ENCODE measurements at regions not wholly inside any gene's neighbourhood (a gene's known extent, or its start where the extent isn't known, plus 50 kb on each side); places are given as distances from the start of the nearest gene placed in this dataset.

DNA sequence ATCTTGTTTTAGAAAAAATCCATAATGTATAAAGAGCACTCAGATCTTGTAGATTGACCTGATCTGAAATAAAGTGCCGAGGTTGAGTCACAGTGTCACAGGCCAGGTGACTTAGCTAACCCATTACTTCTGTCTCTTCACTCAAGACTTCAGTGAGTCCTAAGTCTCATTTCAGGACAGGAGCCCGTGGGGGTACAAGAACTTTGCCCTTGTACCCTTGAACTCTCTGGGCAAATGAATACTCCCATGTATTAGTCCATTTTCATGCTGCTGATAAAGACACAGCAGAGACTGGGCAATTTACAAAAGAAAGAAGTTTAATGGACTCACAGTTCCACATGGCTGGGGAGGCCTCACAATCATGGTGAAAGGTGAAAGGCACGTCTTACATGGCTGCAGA lies 160.2 kb downstream of the ZPLD1 start:
- intact Hi-C loops (cut with DNase I) = no loop called here
- DNase-seq (ENCODE audit: low spot score) = no peak

DNA sequence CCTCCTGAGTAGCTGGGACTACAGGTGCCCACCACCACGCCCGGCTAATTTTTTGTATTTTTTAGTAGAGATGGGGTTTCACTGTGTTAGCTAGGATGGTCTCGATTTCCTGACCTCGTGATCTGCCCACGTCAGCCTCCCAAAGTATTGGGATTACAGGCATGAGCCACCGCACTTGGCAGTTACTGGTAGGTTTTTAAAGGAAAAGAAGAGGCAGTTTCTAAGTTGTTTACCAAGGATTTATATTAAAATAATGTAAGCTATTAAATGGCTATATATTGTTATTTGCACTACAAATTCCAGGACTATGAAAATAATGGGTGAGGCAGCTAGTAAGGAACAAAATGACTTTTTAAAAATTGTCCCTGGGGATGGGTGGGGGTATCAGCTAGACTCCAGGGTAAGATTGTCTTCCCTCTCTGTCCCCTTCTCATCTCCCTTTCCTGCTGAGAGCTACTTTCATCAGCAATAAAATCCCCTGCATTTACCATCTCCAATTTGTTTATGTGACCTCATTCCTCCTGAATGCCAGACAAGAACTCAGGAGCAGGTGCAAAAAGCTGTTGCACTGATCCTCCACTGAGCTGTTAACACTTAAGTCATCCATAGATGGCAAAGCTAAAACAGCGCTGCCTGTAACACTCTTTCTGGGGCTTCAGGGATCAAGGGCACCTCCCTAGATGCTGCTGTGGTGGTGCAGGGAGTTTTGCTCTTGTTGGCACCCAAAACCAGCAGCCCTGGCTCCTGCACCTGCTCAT lies 165.2 kb downstream of the ZPLD1 start:
- intact Hi-C loops (cut with DNase I) = no loop called here
- no peak for DNase-seq (ENCODE audit: low spot score)

DNA sequence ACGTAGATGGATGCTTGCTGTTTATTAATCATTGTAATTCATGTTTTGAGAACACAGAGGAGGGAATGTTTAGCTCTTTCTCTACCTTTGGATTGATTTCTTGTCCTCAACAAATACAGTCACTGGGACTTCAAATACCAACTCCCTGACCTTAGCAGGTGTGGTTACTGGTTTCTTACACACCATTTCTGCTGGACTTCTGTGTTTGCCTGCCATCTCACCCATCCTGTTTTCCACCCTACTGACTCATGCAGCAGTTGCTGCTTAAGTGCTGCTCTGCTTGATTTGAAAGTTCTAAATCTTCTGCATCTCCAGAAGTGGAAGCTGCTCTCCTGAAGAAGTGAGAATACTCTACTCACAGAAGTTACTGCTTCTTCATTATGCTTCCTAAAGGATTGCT lies 170.3 kb downstream of the ZPLD1 start:
- intact Hi-C loops (cut with DNase I) = no loop called here
- DNase-seq (ENCODE audit: low spot score) = no peak

DNA sequence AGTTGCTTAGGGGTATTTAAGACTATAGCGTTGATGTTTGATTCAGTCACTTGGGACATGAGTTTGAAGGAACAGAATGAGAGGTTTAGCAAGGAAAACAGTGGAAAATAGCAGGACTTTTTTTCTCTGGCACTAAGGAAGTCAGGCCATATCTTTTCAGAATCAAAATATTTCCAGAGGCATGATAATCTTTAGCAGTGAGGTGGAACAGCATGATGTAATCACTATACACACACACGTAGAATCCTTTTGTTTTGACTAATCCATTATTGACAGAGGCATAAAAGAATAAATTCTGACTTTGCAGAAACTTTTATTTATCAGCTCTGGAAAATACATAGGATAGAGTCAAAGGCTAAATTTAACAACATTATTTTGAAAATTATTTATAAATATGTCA lies 174.1 kb downstream of the ZPLD1 start:
- intact Hi-C loops (cut with DNase I) = no loop called here
- no peak for DNase-seq (ENCODE audit: low spot score)

GRCh38 chr3:102614021-102614569 lies 179.3 kb downstream of the ZPLD1 start:
- intact Hi-C loops (cut with DNase I) = no loop called here
- no peak for DNase-seq (ENCODE audit: low spot score)

DNA sequence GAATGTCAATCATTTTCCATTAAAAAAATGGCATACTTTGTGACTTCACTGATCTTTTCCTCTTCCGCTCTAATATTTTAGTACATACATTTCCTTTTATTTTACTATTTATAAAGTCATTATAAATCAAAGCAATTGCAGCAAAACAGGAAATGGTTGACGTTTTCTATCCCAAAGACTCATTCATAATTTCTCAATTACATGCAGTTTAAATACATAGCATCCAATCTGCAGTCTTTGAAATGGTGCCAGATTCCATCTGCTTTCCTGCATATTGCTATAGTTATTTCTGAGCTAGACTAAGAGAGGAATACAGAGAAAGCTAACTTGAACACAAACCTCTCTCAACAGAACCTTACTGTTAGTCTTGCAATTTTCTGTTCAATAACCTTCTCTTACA lies 179.8 kb downstream of the ZPLD1 start:
- intact Hi-C loops (cut with DNase I) = no loop called here
- DNase-seq (ENCODE audit: low spot score) = no peak

DNA sequence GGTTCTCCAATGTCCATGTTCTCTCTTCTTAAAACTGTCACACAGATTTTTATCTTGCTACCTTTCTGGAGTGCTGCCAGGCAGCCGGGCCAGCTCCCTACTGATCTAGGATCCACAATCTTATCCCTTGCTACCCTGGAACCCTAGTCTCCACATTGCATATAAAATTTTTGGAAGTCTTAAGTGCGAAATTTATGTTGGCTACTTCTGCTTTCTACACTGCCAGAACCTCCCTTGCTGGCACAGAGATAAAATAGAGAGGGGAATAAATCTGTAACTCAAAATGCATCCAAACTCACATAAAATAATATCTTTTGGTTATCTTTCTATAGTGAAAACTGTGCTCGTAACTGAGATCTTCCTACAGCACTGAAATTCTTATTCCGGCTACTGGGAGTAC lies 182.6 kb downstream of the ZPLD1 start:
- intact Hi-C loops (cut with DNase I) = no loop called here
- no peak for DNase-seq (ENCODE audit: low spot score)

DNA sequence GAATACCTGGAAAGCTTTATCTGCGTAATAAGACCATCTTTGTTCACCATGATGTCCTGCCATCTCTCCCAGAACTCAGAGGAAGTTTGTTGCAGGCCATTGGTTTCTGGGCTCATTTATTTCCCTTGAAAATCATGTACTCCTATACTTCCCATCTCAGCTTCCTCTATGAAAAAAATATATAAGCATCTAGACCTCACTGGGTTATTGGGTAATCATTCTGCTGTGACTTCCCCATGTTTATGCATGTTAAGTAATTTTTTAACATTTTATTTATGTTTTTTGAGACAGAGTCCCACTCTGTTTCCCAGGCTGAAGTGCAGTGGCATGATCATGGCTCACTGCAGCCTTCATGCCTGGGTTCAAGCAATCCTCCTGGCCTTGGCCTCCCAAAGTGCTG lies 184.5 kb downstream of the ZPLD1 start:
- intact Hi-C loops (cut with DNase I) = no loop called here
- DNase-seq (ENCODE audit: low spot score) = no peak

- intact Hi-C loops (cut with DNase I) = no loop called here
- no peak for DNase-seq (ENCODE audit: low spot score)
These were observed 195.1 kb downstream of the ZPLD1 start for GRCh38 chr3:102629943-102630342.

DNA sequence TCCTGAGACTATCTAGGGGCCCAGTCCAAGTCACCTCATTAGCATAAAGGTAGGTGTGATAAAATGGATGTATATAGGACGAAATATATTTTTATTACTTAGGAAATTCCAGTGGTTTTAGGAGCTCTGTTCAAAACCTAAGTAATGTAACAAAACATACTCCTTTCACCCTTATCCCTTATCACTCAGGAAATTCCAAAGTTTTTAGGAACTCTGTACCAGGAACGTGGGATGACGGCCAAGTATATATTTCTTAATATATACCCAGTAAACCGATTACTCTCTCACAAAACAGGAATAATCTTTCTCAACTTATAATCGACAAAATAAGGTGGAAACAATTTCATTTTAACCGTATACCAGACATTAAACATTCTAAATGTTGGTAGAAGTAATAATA lies 195.7 kb downstream of the ZPLD1 start:
- intact Hi-C loops (cut with DNase I) = no loop called here
- no peak for DNase-seq (ENCODE audit: low spot score)

DNA sequence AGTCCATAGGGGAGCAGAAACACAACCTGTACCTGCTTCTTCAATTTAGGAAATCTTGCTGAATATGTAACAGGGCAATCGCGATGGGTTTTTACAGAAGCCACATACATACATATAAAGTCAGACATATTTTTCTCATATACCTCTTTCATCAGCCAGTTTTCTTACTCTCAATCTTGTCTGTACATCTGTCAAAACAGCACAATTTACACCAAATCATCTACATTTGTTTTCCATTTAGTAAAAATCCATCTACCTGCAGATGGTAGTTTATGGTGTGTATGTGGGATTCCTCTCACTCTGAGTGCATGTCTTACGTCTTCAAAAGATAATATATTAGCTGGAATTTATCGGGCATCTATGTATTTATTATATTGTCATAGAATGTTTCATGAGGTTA lies 208.7 kb downstream of the ZPLD1 start:
- intact Hi-C loops (cut with DNase I) = no loop called here
- no peak for DNase-seq (ENCODE audit: low spot score)

DNA sequence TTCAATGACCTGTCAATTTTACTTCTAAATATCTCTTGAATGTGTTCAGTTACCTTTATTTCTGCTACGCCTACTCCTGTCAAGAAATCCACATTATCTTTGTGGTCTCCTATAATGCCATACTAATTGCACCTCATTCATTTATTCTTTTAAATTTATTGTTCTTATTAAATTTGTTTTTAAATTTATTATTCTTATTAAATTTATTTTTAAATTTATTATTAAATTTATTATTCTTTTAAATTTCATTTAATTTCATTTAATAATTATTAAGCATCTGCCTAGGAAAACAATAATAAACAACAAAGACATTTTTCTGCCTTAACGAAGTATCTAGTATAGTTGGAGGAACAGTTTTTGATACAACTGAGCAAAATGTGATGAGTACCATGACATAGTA lies 211.7 kb downstream of the ZPLD1 start:
- DNase-seq (ENCODE audit: low spot score) = no peak
- intact Hi-C loops (cut with DNase I) = no loop called here

GRCh38 chr3:102660653-102661052 lies 225.8 kb downstream of the ZPLD1 start:
- DNase-seq (ENCODE audit: low spot score) = no peak
- intact Hi-C loops (cut with DNase I) = no loop called here

GRCh38 chr3:102661707-102662497 lies 227.1 kb downstream of the ZPLD1 start:
- intact Hi-C loops (cut with DNase I) = no loop called here
- no peak for DNase-seq (ENCODE audit: low spot score)

- intact Hi-C loops (cut with DNase I) = no loop called here
- no peak for DNase-seq (ENCODE audit: low spot score)
These were observed 227.6 kb downstream of the ZPLD1 start for GRCh38 chr3:102662498-102662772.

DNA sequence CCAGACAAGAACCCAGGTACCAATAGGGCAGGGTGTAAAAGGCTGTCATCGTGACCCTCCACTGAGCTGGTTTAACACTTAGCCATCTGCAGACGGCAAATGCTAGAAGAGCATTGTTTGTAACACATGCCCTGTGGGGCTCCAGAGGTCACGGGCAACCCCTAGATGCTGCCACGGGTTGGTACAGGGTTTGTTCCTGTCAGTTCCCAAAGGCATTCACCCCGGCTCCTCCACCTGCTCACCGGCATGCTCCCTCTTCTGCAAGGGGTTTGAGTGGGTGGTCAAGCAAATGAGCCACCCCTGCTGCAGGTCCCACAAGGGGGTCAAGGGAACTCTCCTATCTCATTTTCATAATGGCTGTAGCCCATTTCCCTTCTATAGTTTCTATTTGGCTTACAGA lies 229.3 kb downstream of the ZPLD1 start:
- intact Hi-C loops (cut with DNase I) = no loop called here
- DNase-seq (ENCODE audit: low spot score) = no peak

GRCh38 chr3:102665183-102665582 lies 230.4 kb downstream of the ZPLD1 start:
- intact Hi-C loops (cut with DNase I) = no loop called here
- DNase-seq (ENCODE audit: low spot score) = no peak

GRCh38 chr3:102668247-102668646 lies 233.4 kb downstream of the ZPLD1 start:
- intact Hi-C loops (cut with DNase I) = no loop called here
- no peak for DNase-seq (ENCODE audit: low spot score)

- no peak for DNase-seq (ENCODE audit: low spot score)
- intact Hi-C loops (cut with DNase I) = loop anchor here (5.0 kb wide), 1 partner anchor 71 kb away; no protein-coding TSS in a partner anchor
These were observed 236.2 kb downstream of the ZPLD1 start for GRCh38 chr3:102670986-102671385.

DNA sequence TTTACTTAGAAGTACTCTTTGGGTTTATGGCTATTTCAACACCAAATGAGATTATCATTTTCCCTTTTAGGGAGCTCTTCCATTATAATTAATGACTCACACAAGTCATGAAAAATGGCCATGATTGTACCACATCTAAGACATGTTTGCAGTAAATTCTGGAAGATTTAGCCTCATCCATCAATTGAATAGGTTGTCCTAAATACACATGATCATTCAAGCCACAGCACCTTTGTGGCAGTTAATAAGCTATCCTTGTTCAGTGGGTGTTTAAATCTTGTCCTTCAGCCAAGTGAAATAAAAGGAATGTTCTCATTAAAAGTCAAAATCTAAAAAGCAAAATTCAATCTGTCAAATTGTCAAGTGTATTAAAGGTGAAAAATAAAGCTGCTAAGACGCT lies 237.5 kb downstream of the ZPLD1 start:
- intact Hi-C loops (cut with DNase I) = loop anchor here (5.0 kb wide), 1 partner anchor 70 kb away; no protein-coding TSS in a partner anchor
- no peak for DNase-seq (ENCODE audit: low spot score)
